ENCODE measurements at regions not wholly inside any gene's neighbourhood (a gene's known extent, or its start where the extent isn't known, plus 50 kb on each side); places are given as distances from the start of the nearest gene placed in this dataset.

GRCh38 chr11:122038543-122038942 is 77.5 kb downstream of the BLID start:
- TF ChIP-seq, protein P1, sequence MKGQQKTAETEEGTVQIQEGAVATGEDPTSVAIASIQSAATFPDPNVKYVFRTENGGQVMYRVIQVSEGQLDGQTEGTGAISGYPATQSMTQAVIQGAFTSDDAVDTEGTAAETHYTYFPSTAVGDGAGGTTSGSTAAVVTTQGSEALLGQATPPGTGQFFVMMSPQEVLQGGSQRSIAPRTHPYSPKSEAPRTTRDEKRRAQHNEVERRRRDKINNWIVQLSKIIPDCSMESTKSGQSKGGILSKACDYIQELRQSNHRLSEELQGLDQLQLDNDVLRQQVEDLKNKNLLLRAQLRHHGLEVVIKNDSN (IDR thresholded peaks at IDR 0.05), result peak; percentile 68
- TF ChIP-seq EGR1 (IDR thresholded peaks at IDR 0.05) (no peak), TAF1 (IDR thresholded peaks at IDR 0.05; ENCODE audit: low read depth) (no peak), CEBPB (IDR thresholded peaks at IDR 0.05) (0 out of 2 replicates have a peak, but pooled peaks have one; percentile 31), EP300 (IDR thresholded peaks at IDR 0.05; ENCODE audit: borderline replicate concordance) (no peak), TEAD4 (IDR thresholded peaks at IDR 0.05) (peak; percentile 91), RAD21 (IDR thresholded peaks at IDR 0.05; ENCODE audit: low read depth) (no peak)

GRCh38 chr11:122037911-122038310 is 78.1 kb downstream of the BLID start:
- TF ChIP-seq NFIC (IDR thresholded peaks at IDR 0.05) (no peak), YY1 (IDR thresholded peaks at IDR 0.05; ENCODE audit: low read depth) (no peak), FOXM1 (IDR thresholded peaks at IDR 0.05; ENCODE audit: borderline replicate concordance, low read depth) (no peak), EGR1 (IDR thresholded peaks at IDR 0.05) (no peak), TEAD4 (IDR thresholded peaks at IDR 0.05) (no peak), CREB1 (IDR thresholded peaks at IDR 0.05; ENCODE audit: low read depth) (no peak), CEBPB (IDR thresholded peaks at IDR 0.05) (no peak), TAF1 (IDR thresholded peaks at IDR 0.05; ENCODE audit: low read depth) (no peak), TCF12 (IDR thresholded peaks at IDR 0.05; ENCODE audit: low read depth) (no peak), EP300 (IDR thresholded peaks at IDR 0.05; ENCODE audit: borderline replicate concordance) (no peak), RAD21 (IDR thresholded peaks at IDR 0.05; ENCODE audit: low read depth) (no peak), ZBTB7A (IDR thresholded peaks at IDR 0.05; ENCODE audit: low read depth) (no peak)
- TF ChIP-seq, protein P1 (IDR thresholded peaks at IDR 0.05), result no peak
- TF ChIP-seq, protein P2, sequence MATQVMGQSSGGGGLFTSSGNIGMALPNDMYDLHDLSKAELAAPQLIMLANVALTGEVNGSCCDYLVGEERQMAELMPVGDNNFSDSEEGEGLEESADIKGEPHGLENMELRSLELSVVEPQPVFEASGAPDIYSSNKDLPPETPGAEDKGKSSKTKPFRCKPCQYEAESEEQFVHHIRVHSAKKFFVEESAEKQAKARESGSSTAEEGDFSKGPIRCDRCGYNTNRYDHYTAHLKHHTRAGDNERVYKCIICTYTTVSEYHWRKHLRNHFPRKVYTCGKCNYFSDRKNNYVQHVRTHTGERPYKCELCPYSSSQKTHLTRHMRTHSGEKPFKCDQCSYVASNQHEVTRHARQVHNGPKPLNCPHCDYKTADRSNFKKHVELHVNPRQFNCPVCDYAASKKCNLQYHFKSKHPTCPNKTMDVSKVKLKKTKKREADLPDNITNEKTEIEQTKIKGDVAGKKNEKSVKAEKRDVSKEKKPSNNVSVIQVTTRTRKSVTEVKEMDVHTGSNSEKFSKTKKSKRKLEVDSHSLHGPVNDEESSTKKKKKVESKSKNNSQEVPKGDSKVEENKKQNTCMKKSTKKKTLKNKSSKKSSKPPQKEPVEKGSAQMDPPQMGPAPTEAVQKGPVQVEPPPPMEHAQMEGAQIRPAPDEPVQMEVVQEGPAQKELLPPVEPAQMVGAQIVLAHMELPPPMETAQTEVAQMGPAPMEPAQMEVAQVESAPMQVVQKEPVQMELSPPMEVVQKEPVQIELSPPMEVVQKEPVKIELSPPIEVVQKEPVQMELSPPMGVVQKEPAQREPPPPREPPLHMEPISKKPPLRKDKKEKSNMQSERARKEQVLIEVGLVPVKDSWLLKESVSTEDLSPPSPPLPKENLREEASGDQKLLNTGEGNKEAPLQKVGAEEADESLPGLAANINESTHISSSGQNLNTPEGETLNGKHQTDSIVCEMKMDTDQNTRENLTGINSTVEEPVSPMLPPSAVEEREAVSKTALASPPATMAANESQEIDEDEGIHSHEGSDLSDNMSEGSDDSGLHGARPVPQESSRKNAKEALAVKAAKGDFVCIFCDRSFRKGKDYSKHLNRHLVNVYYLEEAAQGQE (IDR thresholded peaks at IDR 0.05; ENCODE audit: low read depth), result no peak
- TF ChIP-seq, protein P3, sequence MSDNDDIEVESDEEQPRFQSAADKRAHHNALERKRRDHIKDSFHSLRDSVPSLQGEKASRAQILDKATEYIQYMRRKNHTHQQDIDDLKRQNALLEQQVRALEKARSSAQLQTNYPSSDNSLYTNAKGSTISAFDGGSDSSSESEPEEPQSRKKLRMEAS (IDR thresholded peaks at IDR 0.05), result no peak

DNA sequence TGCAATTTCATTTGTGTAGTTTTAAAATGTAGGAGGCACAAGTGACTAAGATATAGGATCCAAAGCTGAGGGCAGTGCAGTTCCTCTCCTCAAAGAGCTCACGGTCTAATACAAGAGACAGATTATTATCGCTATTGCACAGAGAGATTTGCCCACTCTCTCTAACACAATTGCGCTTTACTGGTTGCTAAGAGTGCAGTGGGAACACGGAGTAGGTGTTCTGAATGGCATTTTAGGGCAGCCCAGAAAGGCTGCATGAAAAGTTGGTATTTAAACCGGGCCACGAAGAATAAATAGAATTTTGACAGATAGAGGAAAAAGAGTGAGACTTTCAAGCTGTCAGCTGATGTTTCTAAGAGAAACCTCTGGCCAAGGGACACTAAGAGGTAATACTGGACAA is 79.5 kb downstream of the BLID start:
- TF ChIP-seq TCF12 (IDR thresholded peaks at IDR 0.05; ENCODE audit: low read depth), result no peak
- TF ChIP-seq, protein P1 (IDR thresholded peaks at IDR 0.05), result no peak
- TF ChIP-seq, protein P2 (IDR thresholded peaks at IDR 0.05; ENCODE audit: low read depth), result no peak
- no peak for TF ChIP-seq TEAD4 (IDR thresholded peaks at IDR 0.05)
- no peak for TF ChIP-seq CEBPB (IDR thresholded peaks at IDR 0.05)
- no peak for TF ChIP-seq EGR1 (IDR thresholded peaks at IDR 0.05)
- no peak for TF ChIP-seq NFIC (IDR thresholded peaks at IDR 0.05)
- TF ChIP-seq FOXM1 (IDR thresholded peaks at IDR 0.05; ENCODE audit: borderline replicate concordance, low read depth), result no peak
- TF ChIP-seq CREB1 (IDR thresholded peaks at IDR 0.05; ENCODE audit: low read depth), result no peak
- TF ChIP-seq ZBTB7A (IDR thresholded peaks at IDR 0.05; ENCODE audit: low read depth), result no peak
- no peak for TF ChIP-seq YY1 (IDR thresholded peaks at IDR 0.05; ENCODE audit: low read depth)
- TF ChIP-seq, protein P3 (IDR thresholded peaks at IDR 0.05), result no peak
- TF ChIP-seq EP300 (IDR thresholded peaks at IDR 0.05; ENCODE audit: borderline replicate concordance), result no peak
- TF ChIP-seq TAF1 (IDR thresholded peaks at IDR 0.05; ENCODE audit: low read depth), result no peak
- no peak for TF ChIP-seq RAD21 (IDR thresholded peaks at IDR 0.05; ENCODE audit: low read depth)

DNA sequence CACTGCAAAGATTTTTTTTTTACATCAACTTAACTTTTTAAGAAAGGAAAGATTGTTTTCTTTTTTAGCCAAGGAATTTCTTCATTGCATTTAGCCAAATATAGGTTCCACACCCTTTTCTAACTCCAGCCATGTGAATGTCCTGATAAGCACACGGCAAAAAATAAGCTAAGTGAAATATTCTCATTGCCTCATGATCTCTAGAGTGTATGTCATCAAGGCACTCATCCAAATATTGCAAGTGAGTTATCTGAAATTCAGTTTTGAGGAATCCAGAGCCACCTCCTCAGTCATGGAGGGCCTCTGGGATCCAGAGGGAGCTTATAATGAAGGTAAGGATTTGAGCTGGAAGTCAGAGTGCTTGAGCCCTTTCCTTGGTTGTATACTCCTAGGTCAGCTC is 80.0 kb downstream of the BLID start:
- TF ChIP-seq ZBTB7A (IDR thresholded peaks at IDR 0.05; ENCODE audit: low read depth) (no peak), EP300 (IDR thresholded peaks at IDR 0.05; ENCODE audit: borderline replicate concordance) (no peak), NFIC (IDR thresholded peaks at IDR 0.05) (no peak), FOXM1 (IDR thresholded peaks at IDR 0.05; ENCODE audit: borderline replicate concordance, low read depth) (no peak), CEBPB (IDR thresholded peaks at IDR 0.05) (no peak), YY1 (IDR thresholded peaks at IDR 0.05; ENCODE audit: low read depth) (no peak), TAF1 (IDR thresholded peaks at IDR 0.05; ENCODE audit: low read depth) (no peak), TCF12 (IDR thresholded peaks at IDR 0.05; ENCODE audit: low read depth) (no peak), RAD21 (IDR thresholded peaks at IDR 0.05; ENCODE audit: low read depth) (no peak)
- TF ChIP-seq, protein P3 (IDR thresholded peaks at IDR 0.05), result no peak
- TF ChIP-seq, protein P2 (IDR thresholded peaks at IDR 0.05; ENCODE audit: low read depth), result no peak
